ENCODE measurements at regions not wholly inside any gene's neighbourhood (a gene's known extent, or its start where the extent isn't known, plus 50 kb on each side); places are given as distances from the start of the nearest gene placed in this dataset.

GRCh38 chr13:97548138-97548537, 114.2 kb downstream of the RAP2A start:
- Histone ChIP-seq H3K27me3 (ENCODE audit: control insufficient read depth, insufficient read depth, low read length) (no peaks in the 10 kb centered on the region), H3K36me3 (replicated peaks; ENCODE audit: control insufficient read depth, insufficient read depth, low read length) (no peaks in the 10 kb centered on the region), H3K4me3 (ENCODE audit: insufficient read depth, low read depth, low read length) (no peak overlapping the region)
- DNase-seq, result no peak

DNA sequence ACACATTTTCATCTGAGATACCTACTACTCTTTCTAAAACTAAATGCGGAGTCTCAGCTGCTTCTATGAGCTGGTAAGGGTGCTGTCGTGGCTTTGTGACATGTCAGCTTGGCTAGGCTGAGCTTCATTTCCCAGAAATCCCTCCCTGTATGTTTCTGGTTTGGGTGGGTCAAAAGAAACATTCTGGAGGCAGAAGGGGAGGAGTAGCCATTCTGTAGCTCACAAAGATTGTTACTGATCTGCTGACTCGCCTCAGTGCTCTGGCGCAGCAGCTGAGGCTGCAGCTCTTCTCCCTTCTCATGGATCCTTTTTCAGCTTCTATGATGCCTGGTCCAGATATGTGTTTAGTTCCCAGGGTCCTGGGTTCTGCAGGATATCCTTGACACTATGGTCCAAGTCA, 114.7 kb downstream of the RAP2A start:
- DNase-seq, result no peak
- H3K27me3 ChIP-seq (ENCODE audit: control insufficient read depth, insufficient read depth, low read length), result no peaks in the 10 kb centered on the region
- no peak overlapping the region for H3K4me3 ChIP-seq (ENCODE audit: insufficient read depth, low read depth, low read length)
- H3K36me3 ChIP-seq (replicated peaks; ENCODE audit: control insufficient read depth, insufficient read depth, low read length), result no peaks in the 10 kb centered on the region

- H3K27me3 ChIP-seq (ENCODE audit: control insufficient read depth, insufficient read depth, low read length), result no peaks in the 10 kb centered on the region
- no peak overlapping the region for H3K4me3 ChIP-seq (ENCODE audit: insufficient read depth, low read depth, low read length)
- no peaks in the 10 kb centered on the region for H3K36me3 ChIP-seq (replicated peaks; ENCODE audit: control insufficient read depth, insufficient read depth, low read length)
- DNase-seq, result no peak
These were observed 115.2 kb downstream of the RAP2A start for GRCh38 chr13:97549201-97549600.

- H3K36me3 ChIP-seq (replicated peaks; ENCODE audit: control insufficient read depth, insufficient read depth, low read length), result no peaks in the 10 kb centered on the region
- H3K27me3 ChIP-seq (ENCODE audit: control insufficient read depth, insufficient read depth, low read length), result no peaks in the 10 kb centered on the region
- H3K4me3 ChIP-seq (ENCODE audit: insufficient read depth, low read depth, low read length), result no peak overlapping the region
- no peak for DNase-seq
These were observed 120.5 kb downstream of the RAP2A start for GRCh38 chr13:97554496-97554895.

DNA sequence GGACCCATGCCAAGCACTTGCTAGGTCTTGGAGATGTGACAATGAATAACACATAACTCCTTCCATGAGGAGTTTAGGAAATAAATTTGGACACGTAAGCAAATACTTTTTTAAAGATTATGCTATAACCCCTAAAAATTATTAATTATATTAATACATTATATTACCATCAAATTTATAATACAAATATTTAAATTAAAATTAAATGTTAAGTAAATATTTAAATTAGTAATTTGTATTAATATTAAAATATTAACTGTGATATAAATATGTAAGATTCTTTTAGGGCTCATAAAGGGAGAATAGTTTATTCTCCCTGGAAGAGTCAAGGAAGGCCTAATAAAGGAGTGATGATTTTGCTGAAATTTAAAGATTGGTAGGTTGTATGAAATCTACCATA, 121.1 kb downstream of the RAP2A start:
- H3K4me3 ChIP-seq (ENCODE audit: insufficient read depth, low read depth, low read length), result no peak overlapping the region
- H3K27me3 ChIP-seq (ENCODE audit: control insufficient read depth, insufficient read depth, low read length), result no peaks in the 10 kb centered on the region
- H3K36me3 ChIP-seq (replicated peaks; ENCODE audit: control insufficient read depth, insufficient read depth, low read length), result no peaks in the 10 kb centered on the region
- DNase-seq, result no peak

DNA sequence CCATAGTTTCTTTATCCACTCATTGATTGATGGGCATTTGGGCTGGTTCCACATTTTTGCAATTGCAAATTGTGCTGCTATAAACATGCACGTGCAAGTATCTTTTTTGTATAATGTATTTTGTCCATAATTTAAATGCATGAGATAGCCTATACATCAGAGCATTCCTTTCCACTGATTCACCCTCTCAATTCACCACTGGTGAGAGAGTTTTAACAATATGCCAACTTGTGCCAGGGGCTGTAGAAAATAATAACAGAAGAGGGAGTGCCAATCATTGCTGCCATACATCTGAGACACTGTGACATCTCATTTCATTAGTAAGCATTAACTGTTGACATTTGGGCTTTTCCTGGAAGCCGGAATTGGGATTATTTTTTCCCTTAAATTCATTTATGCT, 125.1 kb downstream of the RAP2A start:
- no peaks in the 10 kb centered on the region for H3K36me3 ChIP-seq (replicated peaks; ENCODE audit: control insufficient read depth, insufficient read depth, low read length)
- no peak for DNase-seq
- H3K27me3 ChIP-seq (ENCODE audit: control insufficient read depth, insufficient read depth, low read length), result no peaks in the 10 kb centered on the region
- no peak overlapping the region for H3K4me3 ChIP-seq (ENCODE audit: insufficient read depth, low read depth, low read length)

DNA sequence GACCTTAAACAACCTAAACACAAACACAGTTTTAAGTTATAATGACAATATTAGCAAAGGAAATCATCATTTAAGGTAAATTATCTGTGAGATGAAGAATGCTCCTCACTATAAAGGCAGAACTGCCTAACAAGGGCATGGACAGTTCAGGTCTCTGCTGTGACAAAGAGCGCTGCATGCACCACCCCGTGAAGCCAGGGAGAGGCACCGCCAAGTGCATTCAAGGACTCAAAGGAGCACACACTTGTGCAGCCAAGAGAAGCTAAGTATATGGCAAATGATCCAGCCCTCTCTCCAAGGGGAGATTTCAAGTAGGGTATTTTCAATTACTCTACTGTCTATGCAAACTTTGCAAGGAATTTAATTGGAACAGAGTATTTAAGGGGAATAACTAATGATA, 126.0 kb downstream of the RAP2A start:
- H3K4me3 ChIP-seq (ENCODE audit: insufficient read depth, low read depth, low read length), result no peak overlapping the region
- no peak for DNase-seq
- no peaks in the 10 kb centered on the region for H3K36me3 ChIP-seq (replicated peaks; ENCODE audit: control insufficient read depth, insufficient read depth, low read length)
- H3K27me3 ChIP-seq (ENCODE audit: control insufficient read depth, insufficient read depth, low read length), result no peaks in the 10 kb centered on the region

DNA sequence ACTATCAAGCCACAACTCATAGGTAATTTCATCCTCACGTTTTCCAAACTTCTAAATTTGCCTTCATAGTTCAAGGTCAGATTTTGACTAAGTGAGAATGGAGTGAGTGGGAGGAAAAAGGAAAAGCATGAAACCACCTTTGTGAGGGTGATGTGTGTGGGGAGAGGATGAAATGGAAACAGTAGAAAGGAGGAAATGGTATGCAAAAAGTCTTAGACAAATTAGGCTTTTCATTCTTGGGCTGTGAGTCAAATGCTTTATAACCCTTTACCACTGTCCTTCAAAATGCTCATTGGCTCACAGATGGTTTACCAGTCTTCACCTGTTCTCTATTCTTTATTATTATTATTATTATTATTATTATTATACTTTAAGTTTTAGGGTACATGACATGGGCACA, 127.2 kb downstream of the RAP2A start:
- no peak overlapping the region for H3K4me3 ChIP-seq (ENCODE audit: insufficient read depth, low read depth, low read length)
- H3K27me3 ChIP-seq (ENCODE audit: control insufficient read depth, insufficient read depth, low read length), result no peaks in the 10 kb centered on the region
- no peaks in the 10 kb centered on the region for H3K36me3 ChIP-seq (replicated peaks; ENCODE audit: control insufficient read depth, insufficient read depth, low read length)
- no peak for DNase-seq

GRCh38 chr13:97562962-97563361, 129.0 kb downstream of the RAP2A start:
- no peak for DNase-seq
- Histone ChIP-seq H3K4me3 (ENCODE audit: insufficient read depth, low read depth, low read length) (no peak overlapping the region), H3K27me3 (ENCODE audit: control insufficient read depth, insufficient read depth, low read length) (no peaks in the 10 kb centered on the region), H3K36me3 (replicated peaks; ENCODE audit: control insufficient read depth, insufficient read depth, low read length) (no peaks in the 10 kb centered on the region)

DNA sequence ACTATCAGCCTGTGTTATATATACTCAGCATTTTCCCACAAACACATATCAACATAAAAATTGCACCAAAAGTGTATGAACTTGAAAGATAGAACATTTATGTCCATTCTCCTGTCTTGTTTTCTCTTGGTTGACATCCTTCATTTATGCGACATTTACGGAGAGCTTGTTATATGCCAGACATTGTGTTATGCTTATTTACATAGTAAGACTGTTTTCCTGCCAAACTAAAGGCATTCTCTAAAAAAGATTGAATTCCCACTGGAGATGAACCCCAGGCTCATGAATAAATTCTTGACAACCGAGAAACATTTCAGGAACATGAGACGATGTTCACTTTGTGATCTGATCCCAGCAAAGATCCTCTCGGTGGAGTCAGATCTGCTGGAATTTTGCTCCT, 131.0 kb downstream of the RAP2A start:
- DNase-seq, result no peak
- H3K27me3 ChIP-seq (ENCODE audit: control insufficient read depth, insufficient read depth, low read length), result no peaks in the 10 kb centered on the region
- H3K4me3 ChIP-seq (ENCODE audit: insufficient read depth, low read depth, low read length), result no peak overlapping the region
- H3K36me3 ChIP-seq (replicated peaks; ENCODE audit: control insufficient read depth, insufficient read depth, low read length), result no peaks in the 10 kb centered on the region

GRCh38 chr13:97565906-97566305, 131.9 kb downstream of the RAP2A start:
- no peak overlapping the region for H3K4me3 ChIP-seq (ENCODE audit: insufficient read depth, low read depth, low read length)
- no peaks in the 10 kb centered on the region for H3K27me3 ChIP-seq (ENCODE audit: control insufficient read depth, insufficient read depth, low read length)
- DNase-seq, result no peak
- H3K36me3 ChIP-seq (replicated peaks; ENCODE audit: control insufficient read depth, insufficient read depth, low read length), result no peaks in the 10 kb centered on the region

DNA sequence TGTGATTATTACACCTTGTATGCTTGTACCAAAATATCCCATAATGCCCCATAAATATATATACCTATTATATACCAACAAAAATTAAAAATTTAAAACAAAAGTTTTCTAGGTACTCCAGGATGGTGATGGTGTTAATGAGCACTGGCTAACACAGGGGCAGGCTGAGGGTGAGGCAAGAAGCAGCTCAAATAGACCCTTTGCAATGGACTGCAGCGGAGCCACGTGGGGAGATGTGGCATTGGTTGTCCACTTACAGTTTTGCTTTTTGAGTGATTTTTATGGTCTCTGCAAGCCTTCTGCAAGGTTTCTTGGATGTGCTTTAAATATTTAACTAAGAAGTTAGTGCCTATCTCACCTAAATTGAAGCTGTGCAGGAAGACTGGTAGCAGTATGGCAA, 132.9 kb downstream of the RAP2A start:
- H3K27me3 ChIP-seq (ENCODE audit: control insufficient read depth, insufficient read depth, low read length), result no peaks in the 10 kb centered on the region
- no peak for DNase-seq
- no peaks in the 10 kb centered on the region for H3K36me3 ChIP-seq (replicated peaks; ENCODE audit: control insufficient read depth, insufficient read depth, low read length)
- H3K4me3 ChIP-seq (ENCODE audit: insufficient read depth, low read depth, low read length), result no peak overlapping the region

- H3K4me3 ChIP-seq (ENCODE audit: insufficient read depth, low read depth, low read length), result no peak overlapping the region
- H3K36me3 ChIP-seq (replicated peaks; ENCODE audit: control insufficient read depth, insufficient read depth, low read length), result no peaks in the 10 kb centered on the region
- H3K27me3 ChIP-seq (ENCODE audit: control insufficient read depth, insufficient read depth, low read length), result no peaks in the 10 kb centered on the region
- DNase-seq, result no peak
These were observed 133.7 kb downstream of the RAP2A start for GRCh38 chr13:97567510-97568243.

DNA sequence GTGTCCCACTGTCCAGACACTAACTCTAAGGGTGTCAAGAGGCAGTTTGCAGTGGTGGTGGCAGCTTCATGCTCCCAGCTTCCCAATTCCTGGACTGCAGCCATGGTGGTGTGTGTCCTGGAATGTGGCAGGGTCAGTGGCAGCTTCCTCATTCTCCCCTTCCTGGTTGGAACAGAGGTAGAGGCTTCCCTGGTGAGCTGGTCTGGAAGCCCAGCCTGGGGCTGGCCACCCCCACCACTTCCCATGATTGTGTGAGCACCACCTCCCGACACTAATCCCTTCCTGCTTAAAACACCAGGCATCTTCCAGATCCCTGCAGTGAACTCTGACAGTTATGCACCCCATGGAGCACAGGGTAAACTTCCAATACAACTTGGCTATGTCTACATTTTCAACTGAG, 134.9 kb downstream of the RAP2A start:
- Histone ChIP-seq H3K4me3 (ENCODE audit: insufficient read depth, low read depth, low read length) (no peak overlapping the region), H3K36me3 (replicated peaks; ENCODE audit: control insufficient read depth, insufficient read depth, low read length) (no peaks in the 10 kb centered on the region), H3K27me3 (ENCODE audit: control insufficient read depth, insufficient read depth, low read length) (no peaks in the 10 kb centered on the region)
- DNase-seq, result no peak

- no peaks in the 10 kb centered on the region for H3K27me3 ChIP-seq (ENCODE audit: control insufficient read depth, insufficient read depth, low read length)
- DNase-seq, result no peak
- H3K36me3 ChIP-seq (replicated peaks; ENCODE audit: control insufficient read depth, insufficient read depth, low read length), result no peaks in the 10 kb centered on the region
- no peak overlapping the region for H3K4me3 ChIP-seq (ENCODE audit: insufficient read depth, low read depth, low read length)
These were observed 135.9 kb downstream of the RAP2A start for GRCh38 chr13:97569841-97570240.

DNA sequence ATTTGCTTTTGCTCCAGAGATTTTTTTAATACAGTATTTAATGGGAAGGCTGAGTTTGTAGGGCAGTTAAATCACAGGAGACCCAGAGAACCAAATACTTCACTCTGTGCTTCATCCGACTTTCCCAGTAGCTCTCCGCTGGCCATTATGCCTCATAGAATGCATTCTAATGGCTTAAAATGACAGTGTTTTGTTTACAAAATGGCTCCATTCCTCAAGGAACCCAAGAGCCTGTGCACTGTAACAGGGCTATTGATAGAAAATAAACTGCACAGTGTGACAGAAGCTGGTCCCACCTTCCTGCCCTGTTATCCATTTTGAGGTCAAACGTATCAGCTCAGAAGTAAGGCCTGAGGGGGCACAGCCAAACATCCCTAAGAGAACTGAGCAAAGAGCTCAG, 136.5 kb downstream of the RAP2A start:
- Histone ChIP-seq H3K36me3 (replicated peaks; ENCODE audit: control insufficient read depth, insufficient read depth, low read length) (no peaks in the 10 kb centered on the region), H3K4me3 (ENCODE audit: insufficient read depth, low read depth, low read length) (no peak overlapping the region), H3K27me3 (ENCODE audit: control insufficient read depth, insufficient read depth, low read length) (no peaks in the 10 kb centered on the region)
- DNase-seq, result no peak

All from H7 (cell line).